NCI-H69 (cell line): ENCODE measurements at regions not wholly inside any gene's neighbourhood (a gene's known extent, or its start where the extent isn't known, plus 50 kb on each side); places are given as distances from the start of the nearest gene placed in this dataset.

Experiments used
- DNase-seq: peaks from one replicate; lab custom pipeline; 2025; lab: John Stamatoyannopoulos, UW

- no peak for DNase-seq
Observed at GRCh38 chr6:91804981-91805380, 1218.1 kb upstream of the MAP3K7 start.

DNA sequence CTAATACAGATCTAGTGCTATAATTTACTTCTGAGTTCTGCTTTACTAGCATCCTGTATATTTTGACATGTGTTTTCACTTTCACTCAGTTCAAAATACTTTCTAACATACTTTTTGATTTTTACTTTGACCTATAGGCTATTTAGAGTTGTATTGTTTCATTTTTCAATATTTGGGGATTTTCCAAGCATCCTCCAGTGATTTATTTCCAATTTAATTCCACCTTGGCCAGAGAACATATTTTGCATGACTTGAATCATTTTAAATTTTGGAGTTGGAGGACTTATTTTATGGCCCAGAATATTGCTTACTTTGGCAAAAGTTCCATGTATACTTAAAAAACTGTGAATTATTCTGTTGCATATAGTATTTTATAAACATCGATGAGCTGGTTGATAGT is 1215.6 kb upstream of the MAP3K7 start:
- no peak for DNase-seq

DNA sequence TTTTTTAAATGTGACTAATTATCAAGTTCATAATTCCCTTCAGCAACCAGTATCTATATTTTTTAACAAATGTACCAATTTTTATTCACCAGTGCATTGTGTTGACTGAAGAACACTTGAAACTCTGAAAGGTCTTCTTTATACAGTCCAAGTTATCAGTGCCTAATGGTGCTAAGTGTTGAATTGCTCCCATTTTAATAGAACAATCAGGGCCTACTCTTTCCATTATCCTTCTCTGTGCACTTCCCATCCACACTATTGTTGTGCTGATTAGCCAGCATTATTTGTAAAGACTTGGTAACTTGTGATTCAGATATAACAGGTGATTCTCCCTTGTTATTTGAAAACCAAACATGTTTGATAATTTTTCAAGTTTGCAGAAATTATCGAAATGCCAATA is 1209.7 kb upstream of the MAP3K7 start:
- DNase-seq, result no peak

DNA sequence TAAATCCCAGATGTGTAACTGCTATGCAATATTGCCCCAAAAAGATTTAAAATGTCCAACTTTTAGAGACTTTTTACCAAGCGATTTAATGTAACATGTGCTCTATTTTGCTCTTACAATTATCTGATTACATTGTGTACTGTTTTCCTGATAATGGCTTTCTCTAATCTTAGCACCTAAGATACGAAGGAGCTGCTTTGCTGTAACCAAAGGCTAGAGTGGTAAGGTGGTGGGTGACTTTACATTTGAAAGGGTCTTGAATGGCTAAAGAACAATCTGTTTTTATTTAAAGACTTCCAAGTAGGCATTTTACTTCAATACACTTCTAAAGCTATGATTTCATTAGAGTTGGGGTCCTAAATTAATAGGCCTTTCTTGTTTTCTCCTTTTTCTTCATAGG is 1201.6 kb upstream of the MAP3K7 start:
- no peak for DNase-seq

DNA sequence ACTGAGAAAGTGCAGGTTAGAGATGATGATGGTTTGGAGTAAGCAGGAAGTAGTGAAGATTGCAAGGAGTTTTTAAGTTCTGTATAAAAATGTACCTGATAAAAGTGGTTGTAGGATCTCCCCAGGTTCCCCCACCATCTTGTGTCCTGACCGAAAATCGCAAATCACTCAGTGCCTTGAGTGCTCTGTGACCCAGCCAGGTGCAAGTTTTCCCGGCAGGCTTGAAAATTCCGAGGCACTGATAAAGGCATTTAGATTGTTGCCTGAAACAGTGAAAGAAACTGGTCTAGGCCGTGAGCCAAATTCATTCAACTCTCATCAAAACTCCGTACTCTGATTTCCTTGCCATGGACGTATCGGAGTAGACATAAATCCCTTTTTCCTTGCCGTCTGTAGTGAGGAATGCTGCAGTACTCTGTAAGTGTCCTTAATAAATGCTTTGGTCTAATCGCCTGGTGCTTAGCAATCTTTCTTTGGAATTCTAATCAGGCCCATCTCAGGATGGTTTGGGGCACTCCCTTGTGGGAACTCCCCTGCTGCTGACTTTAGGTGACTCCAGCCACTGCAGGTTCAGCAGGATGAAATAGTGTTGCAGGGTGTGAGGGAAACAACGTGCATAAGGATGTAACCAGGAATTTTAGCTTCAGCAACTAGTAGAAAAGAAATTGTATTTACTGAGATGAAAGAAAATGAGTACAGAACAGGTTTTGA is 1199.8 kb upstream of the MAP3K7 start:
- DNase-seq, result no peak

DNA sequence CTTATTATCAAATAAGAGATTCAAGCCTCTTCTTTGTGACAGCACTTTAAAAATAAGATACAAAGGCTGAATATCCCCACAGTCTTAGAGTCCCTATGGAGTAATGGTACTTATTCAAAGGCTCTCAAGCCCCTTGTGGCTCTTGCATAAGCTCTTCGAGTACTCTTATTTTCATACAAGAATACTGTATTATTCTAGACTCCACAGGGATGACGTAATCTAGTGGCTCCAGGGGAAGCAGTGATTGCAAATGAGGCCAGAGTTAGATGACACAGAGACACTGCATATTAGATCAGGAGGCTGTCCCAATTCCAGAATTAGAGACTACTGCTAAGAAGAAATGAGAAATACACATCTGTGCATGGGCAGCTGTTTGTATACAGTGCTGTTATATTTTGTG is 1195.9 kb upstream of the MAP3K7 start:
- peak; percentile 38 for DNase-seq

DNA sequence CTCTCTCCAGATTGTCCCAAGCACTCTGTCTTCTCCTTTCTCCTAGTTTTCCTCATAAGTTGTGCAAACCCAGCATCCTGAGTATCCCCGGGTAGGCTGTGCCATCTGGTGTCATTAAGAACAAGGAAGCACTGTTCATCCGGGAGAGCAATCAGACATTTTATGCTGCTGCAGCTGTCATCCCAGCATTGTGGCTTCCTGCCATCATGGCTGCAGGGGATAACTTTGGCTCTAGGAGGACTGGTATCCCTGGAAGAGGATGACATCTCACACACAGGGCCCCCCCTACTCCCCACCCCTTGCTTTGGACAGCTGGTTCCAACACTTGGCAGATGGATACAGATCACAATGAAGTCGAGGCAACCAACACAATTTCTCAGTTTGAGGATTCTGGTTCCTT is 1195.1 kb upstream of the MAP3K7 start:
- peak; percentile 91 for DNase-seq

DNA sequence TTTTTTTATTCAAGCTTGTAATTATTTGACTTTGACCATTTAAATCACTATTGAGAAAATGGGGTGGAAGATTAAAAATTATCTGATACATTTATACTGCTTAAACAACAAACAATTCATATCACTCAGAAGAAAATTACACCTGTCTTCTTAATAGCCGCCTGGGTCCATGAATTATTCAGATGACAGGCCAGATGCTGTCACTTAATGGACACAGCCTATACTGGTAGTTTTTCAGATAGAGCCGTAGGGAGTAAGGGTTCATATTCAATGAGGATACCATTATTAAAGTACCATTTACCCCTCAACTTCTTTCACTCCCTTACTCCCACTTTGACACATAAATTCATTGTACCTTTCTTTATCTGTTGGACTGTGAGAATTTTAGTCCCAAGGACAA is 1193.4 kb upstream of the MAP3K7 start:
- peak; percentile 63 for DNase-seq

- DNase-seq, result peak; percentile 16
Observed at GRCh38 chr6:91761621-91762020, 1174.7 kb upstream of the MAP3K7 start.

GRCh38 chr6:91754691-91755090 is 1167.8 kb upstream of the MAP3K7 start:
- DNase-seq, result no peak

DNA sequence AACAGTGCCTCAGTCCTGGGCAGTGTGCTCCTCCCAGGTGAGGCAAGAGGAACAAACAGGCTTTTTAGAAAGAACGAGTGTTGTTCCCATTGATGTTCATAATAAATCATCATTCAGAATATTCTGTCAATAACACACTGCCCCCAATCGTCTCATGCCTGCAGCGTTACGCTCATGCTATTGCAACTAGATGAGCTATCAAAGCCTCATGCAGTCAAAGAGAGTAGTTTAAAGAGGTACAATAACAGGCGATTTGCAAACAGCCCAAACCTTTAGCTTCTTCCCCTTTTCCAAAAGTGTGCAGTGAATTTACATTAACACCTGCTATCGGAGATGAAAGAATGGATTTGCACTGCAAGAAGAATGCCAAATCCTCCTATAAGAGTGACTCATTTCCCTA is 1164.7 kb upstream of the MAP3K7 start:
- peak; percentile 77 for DNase-seq

DNA sequence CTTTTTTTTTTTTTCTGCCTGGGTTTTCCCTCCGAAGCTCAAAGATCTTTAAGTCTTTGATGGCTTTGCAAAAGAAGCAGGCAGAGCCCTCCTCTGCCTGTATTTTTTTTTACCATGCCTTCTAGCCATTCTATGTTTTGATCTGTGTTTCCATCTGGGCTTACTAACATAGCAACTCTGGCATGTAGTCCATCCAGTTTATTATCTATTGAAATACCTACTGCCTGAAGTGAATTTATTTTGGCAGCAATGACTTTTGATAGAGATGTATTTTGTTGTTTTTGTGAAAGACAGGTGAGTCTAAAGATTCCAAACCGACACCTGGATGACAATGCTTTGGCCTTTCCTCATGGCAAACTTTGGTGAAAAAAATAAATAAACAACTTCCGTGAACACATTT is 1157.7 kb upstream of the MAP3K7 start:
- DNase-seq, result no peak

GRCh38 chr6:91743756-91744155 is 1156.9 kb upstream of the MAP3K7 start:
- DNase-seq, result no peak

DNA sequence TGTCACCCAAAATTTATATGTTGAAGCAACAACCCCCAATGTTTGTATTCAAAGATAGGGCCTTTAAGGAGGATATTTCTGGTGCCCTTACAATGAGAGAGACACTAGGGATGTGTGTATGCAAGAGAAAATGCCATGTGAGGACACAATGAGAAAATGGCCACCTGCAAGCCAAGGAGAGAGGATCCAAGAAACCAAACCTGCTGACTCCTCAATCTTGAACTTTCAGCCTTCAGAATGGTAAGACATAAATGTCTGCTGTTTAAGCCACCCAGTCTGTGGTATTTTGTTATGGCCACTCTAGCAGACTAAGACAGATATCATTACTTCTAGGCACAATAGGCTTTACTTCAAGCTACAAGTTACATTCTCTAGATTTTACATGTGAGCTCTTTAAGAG is 1145.1 kb upstream of the MAP3K7 start:
- DNase-seq, result no peak

DNA sequence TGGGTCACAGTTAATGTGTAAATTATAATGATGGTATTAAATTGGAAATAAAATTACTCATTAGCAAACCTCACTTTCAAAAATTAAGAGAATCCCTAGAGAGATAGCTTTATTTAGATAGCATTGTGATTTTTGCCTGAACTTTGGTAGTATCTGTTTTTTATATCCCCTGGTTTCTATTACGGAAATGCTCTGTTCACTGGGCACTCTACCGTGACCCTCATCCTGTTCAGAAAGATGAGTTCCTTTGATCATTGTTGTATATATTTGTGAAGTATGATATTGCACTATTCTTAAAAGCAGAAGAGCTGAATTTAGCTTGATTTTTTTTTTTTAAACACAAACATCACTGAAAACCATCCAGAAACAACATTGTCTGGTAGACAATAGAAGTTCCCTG is 1143.8 kb upstream of the MAP3K7 start:
- no peak for DNase-seq

GRCh38 chr6:91720324-91720723 is 1133.5 kb upstream of the MAP3K7 start:
- peak; percentile 18 for DNase-seq

GRCh38 chr6:91719414-91719813 is 1132.5 kb upstream of the MAP3K7 start:
- DNase-seq, result no peak

DNA sequence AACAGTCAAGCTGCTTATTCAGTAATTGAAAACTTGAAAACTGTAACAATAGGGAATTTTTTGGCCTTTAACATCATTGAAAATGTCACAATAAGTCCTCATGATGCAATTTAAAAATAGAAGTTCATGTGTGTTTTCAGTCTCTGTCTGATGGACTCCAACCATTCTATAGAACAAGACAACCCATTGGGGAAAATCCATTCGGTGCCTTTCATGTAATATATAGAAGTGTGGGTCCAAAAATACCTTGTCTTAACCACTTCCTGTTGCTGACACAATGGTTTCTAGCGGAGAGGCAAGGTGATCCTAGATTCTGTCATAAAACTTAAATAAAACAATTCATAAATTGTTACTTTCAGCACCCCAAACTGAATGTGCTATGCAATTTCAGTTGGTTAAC is 1131.3 kb upstream of the MAP3K7 start:
- DNase-seq, result no peak

GRCh38 chr6:91717094-91717493 is 1130.2 kb upstream of the MAP3K7 start:
- no peak for DNase-seq

GRCh38 chr6:91716361-91716760 is 1129.5 kb upstream of the MAP3K7 start:
- DNase-seq, result no peak

DNA sequence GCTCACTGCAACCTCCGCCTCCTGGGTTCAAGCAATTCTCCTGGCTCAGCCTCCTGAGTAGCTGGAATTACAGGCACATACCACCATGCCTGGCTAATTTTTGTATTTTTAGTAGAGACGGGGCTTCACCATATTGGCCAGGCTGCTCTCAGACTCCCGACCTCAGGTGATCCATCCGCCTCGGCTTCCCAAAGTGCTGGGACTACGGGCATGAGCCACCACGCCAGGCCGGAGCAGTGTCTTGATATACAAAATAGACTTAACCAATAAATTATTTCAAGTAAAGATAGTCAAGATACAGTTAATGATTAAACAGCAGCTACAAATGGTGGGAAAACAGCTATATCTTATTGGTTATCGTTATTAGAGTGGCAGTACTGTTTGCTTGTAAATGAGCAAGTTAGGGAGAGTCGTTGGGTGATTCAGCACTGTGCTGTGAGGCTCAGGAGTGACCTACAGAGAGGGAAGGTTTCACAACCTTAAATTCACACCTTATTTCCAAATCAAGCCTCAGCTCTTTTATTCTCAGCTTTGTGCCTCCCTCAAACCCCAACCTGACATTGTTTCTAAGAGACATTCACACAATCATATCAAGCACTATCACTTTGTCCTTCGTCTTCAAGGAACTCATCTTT is 1128.4 kb upstream of the MAP3K7 start:
- no peak for DNase-seq

DNA sequence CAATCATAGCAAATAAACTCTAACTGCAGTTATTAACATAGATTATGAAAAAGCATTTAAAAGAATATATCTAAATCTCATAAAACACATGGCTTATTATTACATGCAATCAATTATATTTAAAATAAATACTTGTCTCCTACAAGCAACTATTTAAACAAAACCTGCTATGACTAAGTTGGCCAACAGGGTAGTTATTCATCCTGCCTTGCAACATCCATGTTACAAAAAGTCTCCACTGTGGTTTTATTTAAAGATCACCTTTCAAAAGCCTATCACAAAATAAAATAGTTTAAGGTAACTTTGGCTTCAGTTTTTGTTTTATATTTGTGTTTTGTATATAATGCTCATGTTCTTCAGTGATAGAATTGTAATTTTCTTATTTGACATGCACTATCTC is 1127.0 kb upstream of the MAP3K7 start:
- DNase-seq, result peak; percentile 89

GRCh38 chr6:91711518-91711917 is 1124.6 kb upstream of the MAP3K7 start:
- no peak for DNase-seq

GRCh38 chr6:91710342-91710741 is 1123.5 kb upstream of the MAP3K7 start:
- peak; percentile 21 for DNase-seq
